ENCODE measurements at regions not wholly inside any gene's neighbourhood (a gene's known extent, or its start where the extent isn't known, plus 50 kb on each side); places are given as distances from the start of the nearest gene placed in this dataset.

- DNase-seq: no peak
Measured at GRCh38 chr19:28023064-28023463, 1189.9 kb downstream of the UQCRFS1 start.

DNA sequence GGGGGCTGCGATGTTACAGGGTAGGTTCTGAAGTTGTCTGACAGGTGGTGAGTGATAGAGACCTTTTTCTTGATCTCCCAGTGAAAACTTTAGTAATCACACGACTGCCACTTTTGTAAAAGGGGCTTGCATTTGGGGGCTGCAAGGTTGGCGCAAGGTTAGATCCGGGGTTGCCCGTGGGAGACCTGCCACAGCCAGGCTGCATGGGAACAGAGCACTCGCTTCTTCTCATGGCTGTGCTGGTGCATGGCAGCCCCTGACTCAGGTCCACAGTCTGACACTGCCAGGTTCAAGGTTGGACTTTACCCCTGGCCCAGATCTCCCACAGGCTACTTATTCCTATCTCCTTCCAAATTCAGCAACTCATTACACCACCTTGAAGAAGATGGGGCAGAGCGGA, 1190.4 kb downstream of the UQCRFS1 start:
- DNase-seq: no peak

DNA sequence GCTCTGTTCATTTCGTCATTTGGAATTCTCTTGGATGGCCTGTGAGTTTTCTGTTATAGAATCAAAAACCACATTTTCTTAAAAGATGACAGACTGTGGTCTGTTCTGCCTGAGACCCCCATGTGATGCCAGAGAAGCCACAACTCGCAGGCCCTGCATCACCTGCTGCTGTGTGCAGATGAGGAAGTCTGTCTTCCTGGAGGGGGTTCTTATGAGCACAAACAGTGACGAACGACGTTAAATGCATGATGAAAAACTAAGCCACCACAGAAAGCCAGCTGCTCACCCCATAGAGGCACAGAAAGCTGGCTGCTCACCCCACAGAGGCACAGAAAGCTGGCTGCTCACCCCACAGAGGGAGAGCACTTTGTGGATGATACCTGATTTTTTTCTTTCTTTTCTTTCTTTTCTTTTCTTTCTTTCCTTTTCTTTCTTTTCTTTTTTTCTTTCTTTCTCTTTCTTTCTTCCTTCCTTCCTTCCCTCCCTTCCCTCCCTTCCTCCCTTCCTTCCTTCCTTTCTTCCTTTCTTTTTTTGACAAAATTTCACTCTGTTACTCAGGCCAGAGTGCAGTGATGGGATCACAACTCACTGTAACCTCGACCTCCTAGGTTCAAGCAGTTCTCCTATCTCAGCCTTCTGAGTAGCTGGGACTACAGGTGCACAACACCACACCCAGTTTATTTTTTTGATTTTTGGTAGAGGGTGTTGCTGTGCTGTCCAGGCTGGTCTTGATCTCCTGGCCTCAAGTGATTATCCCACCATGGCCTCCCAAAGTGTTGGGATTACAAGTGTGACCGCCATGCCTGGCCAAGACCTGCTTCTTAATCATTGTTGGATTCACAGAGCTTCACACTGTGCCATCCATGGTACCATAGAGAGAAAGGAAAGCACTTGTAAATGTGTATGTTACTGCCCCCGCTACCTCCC, 1191.4 kb downstream of the UQCRFS1 start:
- no peak for DNase-seq

DNA sequence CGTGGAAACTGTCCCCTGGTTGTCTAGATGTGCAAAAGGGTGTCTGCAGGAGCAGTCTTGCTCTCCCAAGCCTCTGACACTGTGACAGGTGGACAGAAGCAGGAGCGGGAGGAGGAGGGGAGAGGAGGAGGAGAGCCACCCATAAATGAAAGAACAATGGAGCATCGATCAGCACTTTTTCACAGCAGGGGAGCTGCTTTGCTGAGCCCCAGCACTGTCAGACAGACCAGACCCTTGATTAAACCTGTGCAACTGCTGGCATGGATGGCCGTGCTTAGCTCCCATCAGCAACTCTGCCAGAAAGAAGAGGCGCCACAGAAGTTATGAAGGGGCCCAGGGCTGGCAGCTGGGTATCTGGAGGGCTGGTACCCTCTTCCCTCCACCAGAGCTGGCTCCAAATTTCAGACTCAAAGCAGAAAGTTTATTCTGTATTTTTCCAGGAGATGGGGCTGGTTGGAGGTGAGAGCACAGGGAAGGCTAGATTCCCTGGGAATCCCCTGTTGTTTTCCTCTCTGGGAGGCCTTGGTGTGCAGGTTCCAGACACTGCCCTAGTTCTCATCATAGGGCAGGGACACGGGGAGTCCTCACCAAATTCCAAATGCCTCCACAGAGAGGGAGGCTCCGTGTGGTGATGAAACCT, 1192.2 kb downstream of the UQCRFS1 start:
- no peak for DNase-seq

- DNase-seq: no peak
Measured at GRCh38 chr19:28019901-28020300, 1193.0 kb downstream of the UQCRFS1 start.

DNA sequence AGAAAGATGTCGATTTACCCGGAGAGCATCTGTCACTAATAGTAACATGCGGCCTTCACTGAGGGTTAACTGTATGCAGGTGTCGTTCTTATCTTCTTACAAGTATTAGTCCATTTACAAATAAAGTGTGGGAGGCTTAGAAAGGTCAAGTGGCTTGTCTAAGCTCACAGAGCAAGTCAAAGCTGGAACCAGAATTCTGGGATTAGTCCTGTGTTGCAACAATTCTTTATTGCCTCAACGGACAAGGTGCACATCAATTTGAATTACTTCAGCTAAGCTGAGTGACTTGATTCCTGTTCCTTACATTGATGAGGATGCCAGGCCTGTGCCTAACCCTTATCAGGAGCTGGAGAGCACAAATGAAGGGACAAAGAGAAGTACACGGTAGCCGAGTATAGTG, 1193.6 kb downstream of the UQCRFS1 start:
- no peak for DNase-seq

DNA sequence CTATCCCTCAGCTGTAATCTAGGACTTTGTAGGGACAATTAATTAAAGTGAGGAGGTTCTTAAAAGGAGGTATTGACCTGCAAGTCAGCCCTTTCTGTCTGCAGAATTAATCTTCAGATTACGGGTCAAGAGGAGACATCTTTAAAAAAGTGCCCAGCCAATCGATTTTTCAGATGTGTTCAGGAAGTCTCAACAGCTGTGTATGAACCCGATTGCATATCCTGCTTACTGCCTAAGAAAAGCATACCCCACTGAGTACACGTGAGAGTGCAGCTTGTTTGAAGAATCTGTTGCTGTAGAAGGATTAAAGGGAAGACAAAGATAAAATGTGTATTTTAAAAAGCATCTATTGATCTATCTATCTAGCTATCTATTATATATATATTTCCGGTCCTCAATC, 1194.5 kb downstream of the UQCRFS1 start:
- no peak for DNase-seq

GRCh38 chr19:28014615-28015405, 1198.1 kb downstream of the UQCRFS1 start:
- no peak for DNase-seq

- DNase-seq: no peak
Measured at GRCh38 chr19:28012361-28012760, 1200.6 kb downstream of the UQCRFS1 start.

DNA sequence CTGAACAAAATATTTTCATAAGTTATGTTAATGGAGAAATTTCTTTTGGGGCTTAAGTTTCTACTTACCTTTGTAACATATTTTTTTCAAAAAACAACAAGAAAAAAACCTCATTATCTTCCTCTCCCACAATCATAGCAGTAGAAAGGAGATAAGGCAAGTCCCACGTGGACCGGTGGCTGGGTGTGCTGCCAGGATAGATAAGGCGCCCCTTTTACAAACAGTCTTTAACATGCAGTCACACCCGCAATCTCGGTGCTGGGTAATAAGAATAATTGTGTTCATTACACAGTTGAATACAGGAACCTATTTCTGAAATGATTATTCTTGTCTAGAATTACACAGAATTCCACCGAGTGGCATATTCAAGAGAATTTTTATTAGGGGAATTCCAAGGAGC, 1202.3 kb downstream of the UQCRFS1 start:
- no peak for DNase-seq

GRCh38 chr19:28009696-28010095, 1203.3 kb downstream of the UQCRFS1 start:
- DNase-seq: no peak

DNA sequence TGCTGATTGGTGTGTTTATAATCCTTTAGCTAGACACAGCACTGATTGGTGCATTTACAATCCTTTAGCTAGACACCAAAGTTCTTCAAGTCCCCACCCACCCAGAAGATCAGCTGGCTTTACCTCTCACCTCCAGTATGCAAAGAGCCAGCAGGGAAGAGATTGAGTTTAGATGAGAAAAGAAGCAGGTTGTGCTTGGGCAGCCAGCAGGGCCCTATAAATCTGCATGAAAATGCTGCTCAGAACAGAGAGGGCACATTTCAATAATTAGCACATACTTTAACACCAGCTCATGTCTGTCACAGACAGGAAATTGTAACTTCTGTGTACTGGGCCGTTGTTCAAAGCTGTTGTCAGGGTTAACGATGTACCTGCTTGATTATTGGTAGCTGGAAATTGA, 1204.3 kb downstream of the UQCRFS1 start:
- no peak for DNase-seq

DNA sequence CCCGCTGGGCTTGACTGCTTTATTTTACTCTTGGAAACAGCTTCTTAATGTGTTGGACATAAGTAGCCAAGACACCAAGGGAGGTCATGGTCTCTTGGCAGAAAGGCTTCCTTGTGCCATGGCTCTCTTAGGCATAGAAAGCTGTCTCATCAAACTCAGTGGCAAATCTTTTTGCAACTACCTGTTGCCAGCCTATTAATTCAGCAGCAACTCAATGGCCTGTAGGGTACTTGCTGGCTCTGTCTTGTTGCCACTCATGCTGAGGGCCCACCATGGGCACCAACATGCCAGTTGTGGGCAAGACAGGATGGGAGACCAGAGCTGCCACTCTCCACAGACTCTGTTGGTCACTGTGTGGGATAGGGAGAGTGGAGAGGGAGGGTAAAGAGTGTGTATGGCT, 1209.4 kb downstream of the UQCRFS1 start:
- DNase-seq: no peak

- no peak for DNase-seq
Measured at GRCh38 chr19:27997069-27997468, 1215.9 kb downstream of the UQCRFS1 start.

GRCh38 chr19:27993619-27994570, 1219.1 kb downstream of the UQCRFS1 start:
- DNase-seq: no peak

GRCh38 chr19:27986299-27986698, 1226.7 kb downstream of the UQCRFS1 start:
- DNase-seq: no peak

GRCh38 chr19:27975419-27976005, 1237.4 kb downstream of the UQCRFS1 start:
- DNase-seq: no peak

- no peak for DNase-seq
Measured at GRCh38 chr19:27974082-27974513, 1238.9 kb downstream of the UQCRFS1 start.

GRCh38 chr19:27972291-27973040, 1240.5 kb downstream of the UQCRFS1 start:
- no peak for DNase-seq

GRCh38 chr19:27971869-27972268, 1241.1 kb downstream of the UQCRFS1 start:
- DNase-seq: no peak

GRCh38 chr19:27971071-27971470, 1241.9 kb downstream of the UQCRFS1 start:
- no peak for DNase-seq

Measured in activated CD8-positive, alpha-beta memory T cell treated with anti-CD3 and anti-CD28 coated beads, Interleukin-2, amount 50 U/mL, for 48 hours (primary cell).